ENCODE measurements at regions not wholly inside any gene's neighbourhood (a gene's known extent, or its start where the extent isn't known, plus 50 kb on each side); places are given as distances from the start of the nearest gene placed in this dataset.

- Histone ChIP-seq H3K18ac (ENCODE audit: low read depth in 1 of 2, low read length in 2 of 2) (no peak overlapping the region), H2BK5ac (ENCODE audit: low read depth, low read length, poor library complexity, severe bottlenecking) (no peak overlapping the region), H2BK120ac (ENCODE audit: low read depth, low read length) (no peak overlapping the region), H3K4ac (ENCODE audit: low read depth in 1 of 2, low read length in 2 of 2) (no peak overlapping the region), H3K4me2 (ENCODE audit: low read length, poor library complexity, severe bottlenecking) (no peak overlapping the region), H3K9ac (ENCODE audit: low read length) (no peak overlapping the region), H3K23ac (ENCODE audit: low read length in 2 of 2) (no peak overlapping the region), H3K14ac (ENCODE audit: low read length in 2 of 2) (no peak overlapping the region), H3K9me3 (ENCODE audit: control insufficient read depth, low read length) (no peaks in the 10 kb centered on the region), H3K4me1 (ENCODE audit: control insufficient read depth, insufficient read depth, low read depth, low read length) (peaks cover 1% of the 10 kb centered on the region), H4K91ac (ENCODE audit: low read length) (no peak overlapping the region), H3K27me3 (ENCODE audit: control insufficient read depth in 1 of 2, insufficient read depth in 1 of 2, low read length in 2 of 2) (no peaks in the 10 kb centered on the region), H3K79me1 (replicated peaks; ENCODE audit: low read length, poor library complexity, severe bottlenecking) (no peaks in the 10 kb centered on the region), H2AFZ (ENCODE audit: low read depth, low read length) (no peak overlapping the region), H3K4me3 (ENCODE audit: insufficient read depth in 1 of 2, low read depth in 1 of 2, low read length in 2 of 2) (no peak overlapping the region), H2AK5ac (ENCODE audit: low read length, severe bottlenecking) (no peak overlapping the region), H3K27ac (ENCODE audit: low read length, poor library complexity, severe bottlenecking) (no peak overlapping the region), H2BK15ac (ENCODE audit: low read depth, poor library complexity, severe bottlenecking) (no peak overlapping the region), H2BK12ac (ENCODE audit: low read length in 2 of 2) (peak overlapping the region in 1 of 2 experiments; percentile 25), H3K36me3 (ENCODE audit: control insufficient read depth in 1 of 2, insufficient read depth in 2 of 2, low read depth in 1 of 2, low read length in 2 of 2) (no peaks in the 10 kb centered on the region), H4K8ac (ENCODE audit: low read length) (no peak overlapping the region)
- no peak for DNase-seq
- 100% methylated on average over 2 of the region's 3 CpGs for WGBS
These were observed 195.4 kb upstream of the PREP start for GRCh38 chr6:105598264-105598663.

DNA sequence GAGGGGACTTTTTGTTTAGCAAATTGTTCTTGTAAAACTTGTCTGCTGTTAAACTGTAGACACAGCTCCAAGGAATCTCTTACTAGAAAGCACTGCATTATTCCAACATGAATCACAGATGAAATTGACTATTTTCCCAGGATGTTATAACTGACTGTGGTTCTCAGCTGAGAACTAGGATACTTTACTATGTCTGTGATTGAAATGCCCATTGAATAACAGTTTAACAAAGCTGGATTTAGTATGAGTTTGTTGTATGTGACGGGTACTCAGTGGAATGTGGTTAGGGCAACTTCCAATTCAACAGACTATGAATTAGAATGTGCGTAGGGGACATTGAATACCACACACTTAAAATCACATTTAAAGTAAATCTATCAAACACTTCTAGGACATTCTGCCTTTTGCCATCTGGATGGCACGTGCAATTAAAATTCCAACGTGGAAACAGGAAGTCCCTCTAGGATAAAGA is 193.4 kb upstream of the PREP start:
- no peaks in the 10 kb centered on the region for H3K27me3 ChIP-seq (ENCODE audit: control insufficient read depth in 1 of 2, insufficient read depth in 1 of 2, low read length in 2 of 2)
- DNase-seq, result peak; percentile 96
- no peaks in the 10 kb centered on the region for H3K36me3 ChIP-seq (ENCODE audit: control insufficient read depth in 1 of 2, insufficient read depth in 2 of 2, low read depth in 1 of 2, low read length in 2 of 2)
- no peak overlapping the region for H4K91ac ChIP-seq (ENCODE audit: low read length)
- H2BK5ac ChIP-seq (ENCODE audit: low read depth, low read length, poor library complexity, severe bottlenecking), result no peak overlapping the region
- no peak overlapping the region for H3K14ac ChIP-seq (ENCODE audit: low read length in 2 of 2)
- no peak overlapping the region for H2AFZ ChIP-seq (ENCODE audit: low read depth, low read length)
- no peak overlapping the region for H4K8ac ChIP-seq (ENCODE audit: low read length)
- H3K4me3 ChIP-seq (ENCODE audit: insufficient read depth in 1 of 2, low read depth in 1 of 2, low read length in 2 of 2), result no peak overlapping the region
- H3K4me2 ChIP-seq (ENCODE audit: low read length, poor library complexity, severe bottlenecking), result no peak overlapping the region
- 0% methylated on average over 2 of the region's 4 CpGs for WGBS
- H2BK12ac ChIP-seq (ENCODE audit: low read length in 2 of 2), result no peak overlapping the region
- H3K9ac ChIP-seq (ENCODE audit: low read length), result no peak overlapping the region
- H3K23ac ChIP-seq (ENCODE audit: low read length in 2 of 2), result no peak overlapping the region
- peaks cover 3% of the 10 kb centered on the region for H3K4me1 ChIP-seq (ENCODE audit: control insufficient read depth, insufficient read depth, low read depth, low read length)
- no peaks in the 10 kb centered on the region for H3K79me1 ChIP-seq (replicated peaks; ENCODE audit: low read length, poor library complexity, severe bottlenecking)
- no peak overlapping the region for H2AK5ac ChIP-seq (ENCODE audit: low read length, severe bottlenecking)
- no peak overlapping the region for H2BK120ac ChIP-seq (ENCODE audit: low read depth, low read length)
- H3K4ac ChIP-seq (ENCODE audit: low read depth in 1 of 2, low read length in 2 of 2), result no peak overlapping the region
- H3K18ac ChIP-seq (ENCODE audit: low read depth in 1 of 2, low read length in 2 of 2), result no peak overlapping the region
- H3K27ac ChIP-seq (ENCODE audit: low read length, poor library complexity, severe bottlenecking), result peak overlapping the region; percentile 90
- no peaks in the 10 kb centered on the region for H3K9me3 ChIP-seq (ENCODE audit: control insufficient read depth, low read length)
- no peak overlapping the region for H2BK15ac ChIP-seq (ENCODE audit: low read depth, poor library complexity, severe bottlenecking)

- Histone ChIP-seq H3K14ac (ENCODE audit: low read length in 2 of 2) (no peak overlapping the region), H2AFZ (ENCODE audit: low read depth, low read length) (no peak overlapping the region), H3K27ac (ENCODE audit: low read length, poor library complexity, severe bottlenecking) (peak overlapping the region; percentile 80), H3K4me1 (ENCODE audit: control insufficient read depth, insufficient read depth, low read depth, low read length) (peaks cover 3% of the 10 kb centered on the region), H2BK15ac (ENCODE audit: low read depth, poor library complexity, severe bottlenecking) (no peak overlapping the region), H4K91ac (ENCODE audit: low read length) (no peak overlapping the region), H3K36me3 (ENCODE audit: control insufficient read depth in 1 of 2, insufficient read depth in 2 of 2, low read depth in 1 of 2, low read length in 2 of 2) (no peaks in the 10 kb centered on the region), H2AK5ac (ENCODE audit: low read length, severe bottlenecking) (no peak overlapping the region), H3K9ac (ENCODE audit: low read length) (no peak overlapping the region), H3K4me2 (ENCODE audit: low read length, poor library complexity, severe bottlenecking) (no peak overlapping the region), H2BK120ac (ENCODE audit: low read depth, low read length) (no peak overlapping the region), H3K18ac (ENCODE audit: low read depth in 1 of 2, low read length in 2 of 2) (no peak overlapping the region), H2BK12ac (ENCODE audit: low read length in 2 of 2) (no peak overlapping the region), H3K4me3 (ENCODE audit: insufficient read depth in 1 of 2, low read depth in 1 of 2, low read length in 2 of 2) (no peak overlapping the region), H2BK5ac (ENCODE audit: low read depth, low read length, poor library complexity, severe bottlenecking) (no peak overlapping the region), H3K9me3 (ENCODE audit: control insufficient read depth, low read length) (no peaks in the 10 kb centered on the region), H3K4ac (ENCODE audit: low read depth in 1 of 2, low read length in 2 of 2) (no peak overlapping the region), H3K23ac (ENCODE audit: low read length in 2 of 2) (no peak overlapping the region), H3K79me1 (replicated peaks; ENCODE audit: low read length, poor library complexity, severe bottlenecking) (no peaks in the 10 kb centered on the region), H3K27me3 (ENCODE audit: control insufficient read depth in 1 of 2, insufficient read depth in 1 of 2, low read length in 2 of 2) (no peaks in the 10 kb centered on the region), H4K8ac (ENCODE audit: low read length) (no peak overlapping the region)
- WGBS, result no CpG with 5 or more reads among the region's 1 CpG
- no peak for DNase-seq
These were observed 192.9 kb upstream of the PREP start for GRCh38 chr6:105595829-105596228.

GRCh38 chr6:105594821-105595220 is 191.9 kb upstream of the PREP start:
- Histone ChIP-seq H3K4me3 (ENCODE audit: insufficient read depth in 1 of 2, low read depth in 1 of 2, low read length in 2 of 2) (no peak overlapping the region), H3K14ac (ENCODE audit: low read length in 2 of 2) (no peak overlapping the region), H3K36me3 (ENCODE audit: control insufficient read depth in 1 of 2, insufficient read depth in 2 of 2, low read depth in 1 of 2, low read length in 2 of 2) (no peaks in the 10 kb centered on the region), H2AFZ (ENCODE audit: low read depth, low read length) (no peak overlapping the region), H4K8ac (ENCODE audit: low read length) (no peak overlapping the region), H3K4me1 (ENCODE audit: control insufficient read depth, insufficient read depth, low read depth, low read length) (peaks cover 3% of the 10 kb centered on the region), H2BK12ac (ENCODE audit: low read length in 2 of 2) (no peak overlapping the region), H3K4ac (ENCODE audit: low read depth in 1 of 2, low read length in 2 of 2) (no peak overlapping the region), H3K27ac (ENCODE audit: low read length, poor library complexity, severe bottlenecking) (no peak overlapping the region), H3K27me3 (ENCODE audit: control insufficient read depth in 1 of 2, insufficient read depth in 1 of 2, low read length in 2 of 2) (no peaks in the 10 kb centered on the region), H3K79me1 (replicated peaks; ENCODE audit: low read length, poor library complexity, severe bottlenecking) (no peaks in the 10 kb centered on the region), H3K9me3 (ENCODE audit: control insufficient read depth, low read length) (no peaks in the 10 kb centered on the region), H3K9ac (ENCODE audit: low read length) (no peak overlapping the region), H3K23ac (ENCODE audit: low read length in 2 of 2) (no peak overlapping the region), H2BK15ac (ENCODE audit: low read depth, poor library complexity, severe bottlenecking) (no peak overlapping the region), H3K4me2 (ENCODE audit: low read length, poor library complexity, severe bottlenecking) (no peak overlapping the region), H3K18ac (ENCODE audit: low read depth in 1 of 2, low read length in 2 of 2) (no peak overlapping the region), H2AK5ac (ENCODE audit: low read length, severe bottlenecking) (no peak overlapping the region), H2BK5ac (ENCODE audit: low read depth, low read length, poor library complexity, severe bottlenecking) (no peak overlapping the region), H2BK120ac (ENCODE audit: low read depth, low read length) (no peak overlapping the region), H4K91ac (ENCODE audit: low read length) (no peak overlapping the region)
- WGBS, result 71% methylated on average over 3 of the region's 4 CpGs
- peak; percentile 44 for DNase-seq

All from mesenchymal stem cell (in vitro differentiated cells and primary cell).